GM12872 (cell line): ENCODE measurements at regions not wholly inside any gene's neighbourhood (a gene's known extent, or its start where the extent isn't known, plus 50 kb on each side); places are given as distances from the start of the nearest gene placed in this dataset.

ENCODE experiments used
- CTCF ChIP-seq: IDR thresholded peaks from 3 replicates; pipeline ENCODE4 v1.5.1; 2011; ENCODE audit warnings: low read depth, mild to moderate bottlenecking, low read length, moderate library complexity; ENCODE audit not compliant: insufficient read depth

GRCh38 chrY:7825874-7826273 lies 914.3 kb upstream of the AMELY start:
- TF ChIP-seq CTCF = no peak

GRCh38 chrY:7821295-7822035 lies 909.9 kb upstream of the AMELY start:
- TF ChIP-seq CTCF = no peak

GRCh38 chrY:7818924-7819323 lies 907.4 kb upstream of the AMELY start:
- TF ChIP-seq CTCF = peak; percentile 48; the same call in 2 of the 3 replicates

- no peak for TF ChIP-seq CTCF
Observed at GRCh38 chrY:7816567-7816966, 905.0 kb upstream of the AMELY start.

GRCh38 chrY:7815921-7816320 lies 904.4 kb upstream of the AMELY start:
- no peak for TF ChIP-seq CTCF

- TF ChIP-seq CTCF = no peak
Observed at GRCh38 chrY:7815285-7815684, 903.7 kb upstream of the AMELY start.

GRCh38 chrY:7814361-7814760 lies 902.8 kb upstream of the AMELY start:
- no peak for TF ChIP-seq CTCF
